ENCODE measurements at regions not wholly inside any gene's neighbourhood (a gene's known extent, or its start where the extent isn't known, plus 50 kb on each side); places are given as distances from the start of the nearest gene placed in this dataset.

DNA sequence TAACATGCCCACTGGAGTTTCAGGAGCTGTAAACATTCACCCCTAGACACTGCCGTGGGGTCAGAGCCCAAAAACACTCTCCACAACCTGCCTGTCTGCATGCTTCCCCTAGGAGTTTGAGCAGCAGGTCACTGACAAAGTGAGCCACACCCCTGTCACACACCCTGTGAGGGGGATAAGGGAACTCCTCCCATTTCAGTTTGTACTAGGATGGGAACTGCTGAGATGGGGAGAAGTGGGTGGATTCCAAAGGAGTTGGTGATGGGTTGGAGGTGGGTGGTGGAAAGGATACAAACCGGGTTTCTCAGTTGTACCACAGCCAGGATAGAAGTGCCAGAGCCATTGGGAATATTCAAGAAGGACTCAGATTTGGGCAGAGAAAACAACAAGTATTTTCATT, 140.2 kb downstream of the MIS18A start:
- no peak for TF ChIP-seq CTCF (IDR thresholded peaks at IDR 0.05; ENCODE audit: low read depth, low read length, missing control alignments)
- in situ Hi-C loops (cut with HindIII; ENCODE audit: low sequenced_read_pairs), result no loop called here
- no peak for DNase-seq (ENCODE audit: low read depth)
- no peak overlapping the region for H3K4me3 ChIP-seq (ENCODE audit: low read depth, low read length)

- DNase-seq (ENCODE audit: low read depth), result no peak
- in situ Hi-C loops (cut with HindIII; ENCODE audit: low sequenced_read_pairs), result no loop called here
- no peak for TF ChIP-seq CTCF (IDR thresholded peaks at IDR 0.05; ENCODE audit: low read depth, low read length, missing control alignments)
- no peak overlapping the region for H3K4me3 ChIP-seq (ENCODE audit: low read depth, low read length)
Measured at GRCh38 chr21:32137931-32138330, 140.9 kb downstream of the MIS18A start.

- in situ Hi-C loops (cut with HindIII; ENCODE audit: low sequenced_read_pairs), result no loop called here
- no peak for DNase-seq (ENCODE audit: low read depth)
- no peak for TF ChIP-seq CTCF (IDR thresholded peaks at IDR 0.05; ENCODE audit: low read depth, low read length, missing control alignments)
- no peak overlapping the region for H3K4me3 ChIP-seq (ENCODE audit: low read depth, low read length)
Measured at GRCh38 chr21:32137266-32137665, 141.6 kb downstream of the MIS18A start.

DNA sequence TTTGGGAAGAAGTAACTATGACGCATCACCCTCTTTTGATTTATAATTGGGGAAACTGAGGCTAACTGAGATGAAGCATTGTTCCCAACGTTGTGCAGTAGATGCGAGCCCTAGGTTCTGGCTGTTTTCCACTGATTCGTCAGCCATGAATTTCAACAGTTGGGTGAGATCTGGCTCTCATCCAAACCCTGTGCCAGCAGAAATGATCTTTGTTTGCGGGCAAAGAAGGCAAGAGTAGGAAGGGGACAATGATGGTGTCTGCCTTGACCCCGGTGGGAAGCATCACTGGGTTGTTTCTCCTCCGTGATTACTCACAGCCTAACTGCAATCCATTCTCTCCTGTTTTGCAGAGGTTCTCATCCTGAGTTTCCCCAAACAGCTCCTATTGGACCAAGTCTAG, 142.3 kb downstream of the MIS18A start:
- TF ChIP-seq CTCF (IDR thresholded peaks at IDR 0.05; ENCODE audit: low read depth, low read length, missing control alignments), result no peak
- H3K4me3 ChIP-seq (ENCODE audit: low read depth, low read length), result no peak overlapping the region
- no peak for DNase-seq (ENCODE audit: low read depth)
- in situ Hi-C loops (cut with HindIII; ENCODE audit: low sequenced_read_pairs), result no loop called here

DNA sequence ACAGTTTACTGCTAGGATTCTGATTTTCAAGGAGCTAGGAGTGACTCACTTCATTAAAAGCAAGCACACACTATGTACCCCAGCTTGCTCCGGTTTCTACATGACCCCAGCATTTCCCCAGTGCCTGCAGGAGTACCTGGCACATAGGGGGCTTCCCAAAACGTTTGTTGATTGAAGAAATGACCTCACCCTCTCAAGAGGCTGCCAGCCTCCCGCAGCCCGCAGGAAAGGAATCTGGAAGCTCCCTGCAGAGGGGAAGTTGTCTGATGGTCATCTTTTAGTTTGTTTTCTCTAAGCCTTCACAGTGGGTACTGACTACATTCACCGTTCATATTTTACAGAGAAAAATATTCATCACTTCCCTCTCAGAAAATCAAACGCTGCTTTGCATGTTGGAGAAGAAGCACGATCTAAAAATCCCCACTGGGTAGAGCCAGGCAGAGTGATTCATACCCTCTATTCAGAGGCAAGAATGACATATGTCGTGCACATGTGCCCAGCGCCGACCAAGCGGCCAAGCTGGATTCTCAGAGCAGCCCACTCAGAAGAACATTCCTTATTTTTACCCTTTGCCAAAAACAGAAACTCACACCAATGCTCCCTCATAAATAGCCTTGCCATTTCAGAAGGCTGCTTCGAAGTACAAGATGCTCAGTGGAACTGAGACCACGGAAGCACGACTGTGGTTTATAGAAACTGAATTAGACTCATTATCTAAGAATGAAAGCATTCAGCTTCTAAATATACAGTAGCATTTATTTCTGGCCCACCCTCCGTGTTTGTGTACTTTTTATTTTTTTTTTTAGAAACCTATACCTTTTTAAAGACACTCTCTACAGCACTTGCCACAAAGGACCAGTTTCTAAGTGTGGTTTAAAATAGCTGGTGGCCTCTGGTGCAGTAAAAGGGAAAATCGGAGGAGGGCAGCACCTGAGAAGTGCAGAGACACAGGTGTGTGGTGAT, 143.2 kb downstream of the MIS18A start:
- no peak overlapping the region for H3K4me3 ChIP-seq (ENCODE audit: low read depth, low read length)

More for the DNA sequence above, 143.2 kb downstream of the MIS18A start:
- TF ChIP-seq CTCF (IDR thresholded peaks at IDR 0.05; ENCODE audit: low read depth, low read length, missing control alignments), result no peak
- in situ Hi-C loops (cut with HindIII; ENCODE audit: low sequenced_read_pairs), result no loop called here
- no peak for DNase-seq (ENCODE audit: low read depth)
